AG09319 (cell line): ENCODE measurements at regions not wholly inside any gene's neighbourhood (a gene's known extent, or its start where the extent isn't known, plus 50 kb on each side); places are given as distances from the start of the nearest gene placed in this dataset.

Experiments
- DNase-seq: peaks from one replicate; pipeline ENCODE4 v3.0.0-alpha.2; 2010; ENCODE audit warnings: low read depth; ENCODE audit errors: extremely low read depth
- CTCF ChIP-seq: IDR thresholded peaks from 2 replicates; pipeline ENCODE4 v1.5.1; 2011; ENCODE audit warnings: low read depth, mild to moderate bottlenecking, inconsistent platforms, low read length, moderate library complexity

GRCh38 chr18:47737198-47737830 is 193.1 kb downstream of the SMAD2 start:
- TF ChIP-seq CTCF, result no peak
- DNase-seq, result no peak

- no peak for DNase-seq
- no peak for TF ChIP-seq CTCF
These were observed 193.9 kb downstream of the SMAD2 start for GRCh38 chr18:47736376-47737140.

- TF ChIP-seq CTCF, result no peak
- no peak for DNase-seq
These were observed 195.3 kb downstream of the SMAD2 start for GRCh38 chr18:47735041-47735702.

GRCh38 chr18:47731276-47731675 is 199.2 kb downstream of the SMAD2 start:
- no peak for DNase-seq

GRCh38 chr18:47730795-47731194 is 199.7 kb downstream of the SMAD2 start:
- no peak for DNase-seq

More at GRCh38 chr18:47731276-47731675, 199.2 kb downstream of the SMAD2 start:
- no peak for TF ChIP-seq CTCF

GRCh38 chr18:47729356-47729755 is 201.1 kb downstream of the SMAD2 start:
- no peak for TF ChIP-seq CTCF
- DNase-seq, result no peak

More at GRCh38 chr18:47730795-47731194, 199.7 kb downstream of the SMAD2 start:
- TF ChIP-seq CTCF, result no peak

- no peak for DNase-seq
- no peak for TF ChIP-seq CTCF
These were observed 201.5 kb downstream of the SMAD2 start for GRCh38 chr18:47728921-47729320.
